ENCODE measurements at regions not wholly inside any gene's neighbourhood (a gene's known extent, or its start where the extent isn't known, plus 50 kb on each side); places are given as distances from the start of the nearest gene placed in this dataset.

DNA sequence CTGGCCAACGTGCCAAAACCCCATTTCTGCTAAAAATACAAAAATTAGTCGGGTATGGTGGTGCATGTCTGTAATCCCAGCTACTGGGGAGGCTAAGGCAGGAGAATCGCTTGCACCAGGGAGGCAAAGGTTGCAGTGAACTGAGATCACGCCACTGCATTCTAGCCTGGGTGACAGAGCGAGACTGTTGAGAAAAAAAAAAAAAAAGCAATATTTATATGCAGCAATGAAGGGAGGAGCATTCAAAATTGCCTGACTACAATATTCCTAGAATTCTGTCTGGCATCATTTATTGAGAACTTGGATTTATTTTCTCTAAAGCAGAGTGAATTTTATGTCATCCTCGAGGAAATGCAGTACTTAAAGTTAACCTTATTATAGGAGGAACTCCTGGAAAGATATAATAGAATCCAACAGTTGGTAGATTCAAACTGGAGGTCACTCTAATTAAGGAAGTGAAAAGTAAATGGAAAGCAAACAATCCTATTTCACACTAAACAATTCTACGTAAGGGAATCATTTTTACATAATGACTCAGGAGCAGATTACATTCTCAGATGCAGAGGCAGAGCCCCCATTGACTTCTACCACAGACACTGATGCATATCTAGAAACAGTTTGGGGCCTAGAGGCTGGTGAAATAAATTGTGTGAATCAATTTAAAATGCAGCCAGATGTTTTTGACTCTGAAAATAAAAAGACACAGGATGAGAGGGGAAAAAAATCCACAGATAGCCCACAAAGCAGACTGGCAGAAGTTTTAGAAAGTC, 82.1 kb upstream of the FHIT start:
- Histone ChIP-seq H3K27ac (ENCODE audit: extremely low read depth, low read depth, low read length) (no peak overlapping the region), H3K4me1 (ENCODE audit: control insufficient read depth, insufficient read depth, low read length) (no peaks in the 10 kb centered on the region), H3K4me3 (ENCODE audit: low read depth, low read length) (no peak overlapping the region), H3K36me3 (ENCODE audit: control insufficient read depth in 2 of 2, insufficient read depth in 1 of 2, low read length in 2 of 2) (no peaks in the 10 kb centered on the region), H3K9me3 (ENCODE audit: control insufficient read depth, insufficient read depth, low read depth, low read length) (no peaks in the 10 kb centered on the region)
- TF ChIP-seq ZFP3 (tag by site-specific recombination; IDR thresholded peaks at IDR 0.05; ENCODE audit: low read depth) (no peak), ZNF704 (tag by site-specific recombination; IDR thresholded peaks at IDR 0.05) (no peak), ZNF629 (tag by site-specific recombination; IDR thresholded peaks at IDR 0.05) (no peak), ZNF621 (tag by site-specific recombination; IDR thresholded peaks at IDR 0.05) (no peak), KLF16 (tag by site-specific recombination; IDR thresholded peaks at IDR 0.05) (no peak), HOXA7 (CRISPR knock-in tag; IDR thresholded peaks at IDR 0.05; ENCODE audit: borderline replicate concordance) (no peak), ZNF785 (tag by site-specific recombination; IDR thresholded peaks at IDR 0.05) (no peak), ZFP41 (tag by site-specific recombination; IDR thresholded peaks at IDR 0.05; ENCODE audit: borderline replicate concordance) (no peak), ZNF701 (tag by site-specific recombination; IDR thresholded peaks at IDR 0.05) (no peak), ZNF423 (tag by site-specific recombination; IDR thresholded peaks at IDR 0.05) (no peak), EGR2 (tag by site-specific recombination; IDR thresholded peaks at IDR 0.05; ENCODE audit: low read depth) (no peak), PRDM2 (tag by site-specific recombination; IDR thresholded peaks at IDR 0.05; ENCODE audit: borderline replicate concordance) (no peak), ELK4 (IDR thresholded peaks at IDR 0.05; ENCODE audit: borderline replicate concordance, low read depth, low read length) (no peak), RBAK (tag by site-specific recombination; IDR thresholded peaks at IDR 0.05) (no peak), ZNF132 (tag by site-specific recombination; IDR thresholded peaks at IDR 0.05; ENCODE audit: borderline replicate concordance) (no peak), ZIC2 (tag by site-specific recombination; IDR thresholded peaks at IDR 0.05) (no peak), ZNF585B (tag by site-specific recombination; IDR thresholded peaks at IDR 0.05) (no peak), ZNF473 (tag by site-specific recombination; IDR thresholded peaks at IDR 0.05) (no peak)
- TF ChIP-seq, protein P1, sequence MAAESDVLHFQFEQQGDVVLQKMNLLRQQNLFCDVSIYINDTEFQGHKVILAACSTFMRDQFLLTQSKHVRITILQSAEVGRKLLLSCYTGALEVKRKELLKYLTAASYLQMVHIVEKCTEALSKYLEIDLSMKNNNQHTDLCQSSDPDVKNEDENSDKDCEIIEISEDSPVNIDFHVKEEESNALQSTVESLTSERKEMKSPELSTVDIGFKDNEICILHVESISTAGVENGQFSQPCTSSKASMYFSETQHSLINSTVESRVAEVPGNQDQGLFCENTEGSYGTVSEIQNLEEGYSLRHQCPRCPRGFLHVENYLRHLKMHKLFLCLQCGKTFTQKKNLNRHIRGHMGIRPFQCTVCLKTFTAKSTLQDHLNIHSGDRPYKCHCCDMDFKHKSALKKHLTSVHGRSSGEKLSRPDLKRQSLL (tag by site-specific recombination; IDR thresholded peaks at IDR 0.05) = no peak
- TF ChIP-seq, protein P2, sequence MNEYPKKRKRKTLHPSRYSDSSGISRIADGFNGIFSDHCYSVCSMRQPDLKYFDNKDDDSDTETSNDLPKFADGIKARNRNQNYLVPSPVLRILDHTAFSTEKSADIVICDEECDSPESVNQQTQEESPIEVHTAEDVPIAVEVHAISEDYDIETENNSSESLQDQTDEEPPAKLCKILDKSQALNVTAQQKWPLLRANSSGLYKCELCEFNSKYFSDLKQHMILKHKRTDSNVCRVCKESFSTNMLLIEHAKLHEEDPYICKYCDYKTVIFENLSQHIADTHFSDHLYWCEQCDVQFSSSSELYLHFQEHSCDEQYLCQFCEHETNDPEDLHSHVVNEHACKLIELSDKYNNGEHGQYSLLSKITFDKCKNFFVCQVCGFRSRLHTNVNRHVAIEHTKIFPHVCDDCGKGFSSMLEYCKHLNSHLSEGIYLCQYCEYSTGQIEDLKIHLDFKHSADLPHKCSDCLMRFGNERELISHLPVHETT (tag by site-specific recombination; IDR thresholded peaks at IDR 0.05) = no peak
- POLR2A ChIA-PET = no interaction called here
- CTCF ChIA-PET = no interaction called here

All from HEK293 (cell line).